HCT116 (cell line): ENCODE measurements at regions not wholly inside any gene's neighbourhood (a gene's known extent, or its start where the extent isn't known, plus 50 kb on each side); places are given as distances from the start of the nearest gene placed in this dataset.

Experiments
- ATAC-seq: fragments of 200-7000 bp; cut with Tn5 transposase; 2 replicates; pipeline ENCODE4 v1.9.1; 2020; ENCODE audit warnings: mild to moderate bottlenecking, moderate library complexity
- BruUV-seq: library from RNA; stranded (reverse); fragments of 400-500 nt; replicated peaks from 2 replicates; lab custom pipeline; 2021; lab: Mats Ljungman, UMichigan
- CTCF ChIA-PET: fragments of 300-600 bp; sonication (Branson Sonifier 250); formaldehyde crosslinking; loops from one replicate; lab custom pipeline; 2021; ENCODE audit warnings: antibody characterized with exemption; lab: Charles Lee
- POLR2A ChIA-PET: fragments of 300-600, 350-600 bp; sonication (Branson Sonifier 250); formaldehyde crosslinking; loops from one replicate; lab custom pipeline; 2021; ENCODE audit warnings: antibody characterized with exemption; lab: Charles Lee
- RAD21 ChIA-PET, 2 experiments: fragments of 300-600 bp; sonication (Branson Sonifier 250); formaldehyde crosslinking; loops; one replicate each; lab custom pipeline; 2023; ENCODE audit warnings: low total read pairs in 2 of 2; ENCODE audit not compliant: uncharacterized antibody in 2 of 2, unreplicated experiment in 2 of 2, low non-redundant PET in 1 of 2; lab: Charles Lee
- DNase-seq: peaks from one replicate; pipeline ENCODE4 v3.0.0-alpha.2; 2010; ENCODE audit warnings: low read depth, low spot score
- H2AFZ ChIP-seq: fragments of 200-600 bp; shearing (Covaris generic), sonication (generic); 2 replicates; pipeline ENCODE4 v1.6.1; 2017; ENCODE audit warnings: low read depth, mixed run types, mixed read lengths, antibody characterized with exemption, low read length; ENCODE audit not compliant: poor library complexity, severe bottlenecking
- H3K27ac ChIP-seq: 2 replicates; pipeline ENCODE4 v1.5.1; 2012; ENCODE audit warnings: low read depth, low read length
- H3K27me3 ChIP-seq: fragments of 200-600 bp; sonication (generic); 2 replicates; pipeline ENCODE4 v1.6.1; 2016; ENCODE audit warnings: mixed run types, low read length, mixed read lengths; ENCODE audit not compliant: insufficient read depth
- H3K36me3 ChIP-seq, 2 experiments: fragments of 200-500 bp in 1 of 2; fragments of 200-600 bp in 1 of 2; sonication (Bioruptor generic) in 1 of 2; sonication (generic) in 1 of 2; 2 replicates each; pipeline versions ENCODE4 v1.5.1 to v1.6.1; 2014 to 2016; ENCODE audit warnings: low read length in 2 of 2, inconsistent platforms in 1 of 2, mixed read lengths in 1 of 2, mixed run types in 1 of 2; ENCODE audit not compliant: insufficient read depth in 2 of 2, control insufficient read depth in 1 of 2
- H3K4me1 ChIP-seq, 2 experiments: fragments of 200-600 bp in 1 of 2; sonication (generic) in 1 of 2; 2 replicates each; pipeline versions ENCODE4 v1.5.1 to v1.6.1; 2012 to 2017; ENCODE audit warnings: low read length in 2 of 2, inconsistent platforms in 1 of 2, mild to moderate bottlenecking in 1 of 2, mixed read lengths in 1 of 2, mixed run types in 1 of 2, moderate library complexity in 1 of 2; ENCODE audit not compliant: insufficient read depth in 2 of 2, control insufficient read depth in 1 of 2
- H3K4me2 ChIP-seq: fragments of 200-600 bp; sonication (generic); 2 replicates; pipeline ENCODE4 v1.6.1; 2017; ENCODE audit warnings: mixed run types, low read length, mixed read lengths
- H3K4me3 ChIP-seq, 2 experiments: fragments of 200-600 bp in 1 of 2; sonication (generic) in 1 of 2; replicated peaks in 1 of 2; 2 replicates each; pipeline ENCODE4 v1.5.1; 2011 to 2016; ENCODE audit warnings: low read length in 2 of 2, control low read depth in 1 of 2, low read depth in 1 of 2, mild to moderate bottlenecking in 1 of 2, mixed read lengths in 1 of 2, mixed run types in 1 of 2
- H3K79me2 ChIP-seq: fragments of 200-600 bp; sonication (generic); 2 replicates; pipeline ENCODE4 v1.6.1; 2017; ENCODE audit warnings: mild to moderate bottlenecking, mixed run types, low read length, moderate library complexity, mixed read lengths; ENCODE audit not compliant: insufficient read depth
- H3K9ac ChIP-seq: fragments of 200-600 bp; sonication (generic); 2 replicates; pipeline ENCODE4 v1.6.1; 2016; ENCODE audit warnings: low read length, mixed read lengths
- H3K9me2 ChIP-seq: fragments of 200-600 bp; sonication (generic), shearing (Covaris generic); 2 replicates; pipeline ENCODE4 v1.6.1; 2017; ENCODE audit warnings: mixed run types, mild to moderate bottlenecking, moderate library complexity; ENCODE audit not compliant: insufficient read depth
- H3K9me3 ChIP-seq, 2 experiments: fragments of 200-500 bp in 1 of 2; fragments of 200-600 bp in 1 of 2; sonication (Bioruptor generic) in 1 of 2; sonication (generic) in 1 of 2; 2 replicates each; pipeline ENCODE4 v1.6.1; 2014 to 2017; ENCODE audit warnings: low read length in 2 of 2, mixed read lengths in 2 of 2, inconsistent platforms in 1 of 2, low read depth in 1 of 2, mild to moderate bottlenecking in 1 of 2, mixed run types in 1 of 2, moderate library complexity in 1 of 2; ENCODE audit not compliant: control insufficient read depth in 1 of 2, insufficient read depth in 1 of 2
- H4K20me1 ChIP-seq: fragments of 200-600 bp; sonication (generic), shearing (Covaris generic); 2 replicates; pipeline ENCODE4 v1.6.1; 2017; ENCODE audit warnings: mixed run types, mild to moderate bottlenecking, moderate library complexity; ENCODE audit not compliant: insufficient read depth
- CBX3 ChIP-seq: IDR thresholded peaks from 2 replicates; pipeline ENCODE4 v1.6.1; 2012; ENCODE audit warnings: low read depth
- CEBPB ChIP-seq: IDR thresholded peaks from 2 replicates; pipeline ENCODE4 v1.6.1; 2012; ENCODE audit warnings: low read depth
- EGR1 ChIP-seq: IDR thresholded peaks from 2 replicates; pipeline ENCODE4 v1.6.1; 2012; ENCODE audit warnings: low read depth
- EZH2 ChIP-seq: fragments of 200-600 bp; sonication (generic); IDR thresholded peaks from 2 replicates; pipeline ENCODE4 v1.6.1; 2017; ENCODE audit warnings: antibody characterized with exemption, mixed run types
- FOSL1 ChIP-seq: IDR thresholded peaks from 2 replicates; pipeline ENCODE4 v1.6.1; 2012; ENCODE audit warnings: low read depth
- JUND ChIP-seq: IDR thresholded peaks from 2 replicates; pipeline ENCODE4 v1.6.1; 2012
- POLR2A ChIP-seq: IDR thresholded peaks from 2 replicates; pipeline ENCODE4 v1.7.0; 2011; ENCODE audit warnings: borderline replicate concordance; ENCODE audit not compliant: insufficient read depth, insufficient read length; ENCODE audit errors: extremely low read depth
- RAD21 ChIP-seq: IDR thresholded peaks from 2 replicates; pipeline ENCODE4 v1.6.1; 2012; ENCODE audit warnings: low read depth, mild to moderate bottlenecking
- SIN3A ChIP-seq: IDR thresholded peaks from 2 replicates; pipeline ENCODE4 v1.6.1; 2012; ENCODE audit warnings: low read depth
- SP1 ChIP-seq: IDR thresholded peaks from 2 replicates; pipeline ENCODE4 v1.6.1; 2012; ENCODE audit warnings: low read depth
- SRF ChIP-seq: IDR thresholded peaks from 2 replicates; pipeline ENCODE4 v1.6.1; 2012; ENCODE audit warnings: low read depth
- TCF7L2 ChIP-seq: IDR thresholded peaks from 2 replicates; pipeline ENCODE4 v1.7.0; 2011; ENCODE audit warnings: borderline replicate concordance, inconsistent platforms; ENCODE audit not compliant: insufficient read depth, insufficient read length; ENCODE audit errors: extremely low read depth
- YY1 ChIP-seq: IDR thresholded peaks from 2 replicates; pipeline ENCODE4 v1.6.1; 2011; ENCODE audit warnings: low read length, low read depth, moderate library complexity, mild to moderate bottlenecking; ENCODE audit not compliant: insufficient replicate concordance; ENCODE audit errors: extremely low read depth
- ZFX ChIP-seq: fragments of 450-650 bp; IDR thresholded peaks from 2 replicates; pipeline ENCODE4 v1.6.1; 2017
- ZNF274 ChIP-seq: fragments of 200-500 bp; sonication (Bioruptor generic); IDR thresholded peaks from 2 replicates; pipeline ENCODE4 v1.6.1; 2014; ENCODE audit warnings: mild to moderate bottlenecking, low read depth, low read length, inconsistent platforms
- intact Hi-C: fragments of 100-400 bp; cut with micrococcal nuclease; formaldehyde crosslinking; loops from 2 replicates; pipeline ENCODE4 v1.10.0; 2022
- TF ChIP-seq, protein P1 (sequence below): IDR thresholded peaks from 2 replicates; pipeline ENCODE4 v1.6.1; 2011; ENCODE audit warnings: mild to moderate bottlenecking, low read length, moderate library complexity; ENCODE audit not compliant: insufficient replicate concordance; ENCODE audit errors: extremely low read depth
- TF ChIP-seq, protein P2 (sequence below): IDR thresholded peaks from 2 replicates; pipeline ENCODE4 v1.6.1; 2012

DNA sequence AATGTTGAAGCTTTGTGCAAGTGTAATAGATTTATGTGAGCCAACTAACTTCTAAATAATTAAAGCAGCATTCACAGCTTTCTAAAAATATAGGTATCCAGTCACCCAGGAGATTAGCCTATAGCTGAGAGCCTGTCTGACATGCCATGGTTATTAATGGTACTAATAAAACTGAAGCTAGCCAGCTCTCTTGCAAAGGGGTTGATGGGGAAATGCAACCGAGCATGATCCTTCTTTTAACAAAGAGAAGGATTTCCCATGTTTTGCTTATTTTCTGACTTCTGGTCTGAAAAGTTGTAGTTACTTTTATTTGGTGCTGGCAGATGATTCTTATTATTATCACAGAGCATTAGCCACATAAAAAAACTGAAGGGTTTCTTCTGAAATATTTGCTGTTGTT is 488.7 kb upstream of the CYLC2 start:
- Histone ChIP-seq H3K27me3 (no peaks in the 10 kb centered on the region), H3K9ac (no peak overlapping the region), H3K9me3 (peaks cover 0 to 6% of the 10 kb centered on the region in 2 experiments; a peak in 2 of 4 replicates), H3K36me3 (no peaks in the 10 kb centered on the region), H3K9me2 (no peaks in the 10 kb centered on the region), H3K4me1 (no peaks in the 10 kb centered on the region), H2AFZ (no peak overlapping the region), H3K27ac (no peak overlapping the region), H3K79me2 (no peaks in the 10 kb centered on the region), H3K4me2 (no peak overlapping the region), H3K4me3 (no peak overlapping the region), H4K20me1 (no peaks in the 10 kb centered on the region)
- BruUV-seq = no TSS peak
- no peak for ATAC-seq
- TF ChIP-seq TCF7L2 = no peak
- no peak for TF ChIP-seq POLR2A
- no peak for TF ChIP-seq FOSL1
- TF ChIP-seq, protein P1, sequence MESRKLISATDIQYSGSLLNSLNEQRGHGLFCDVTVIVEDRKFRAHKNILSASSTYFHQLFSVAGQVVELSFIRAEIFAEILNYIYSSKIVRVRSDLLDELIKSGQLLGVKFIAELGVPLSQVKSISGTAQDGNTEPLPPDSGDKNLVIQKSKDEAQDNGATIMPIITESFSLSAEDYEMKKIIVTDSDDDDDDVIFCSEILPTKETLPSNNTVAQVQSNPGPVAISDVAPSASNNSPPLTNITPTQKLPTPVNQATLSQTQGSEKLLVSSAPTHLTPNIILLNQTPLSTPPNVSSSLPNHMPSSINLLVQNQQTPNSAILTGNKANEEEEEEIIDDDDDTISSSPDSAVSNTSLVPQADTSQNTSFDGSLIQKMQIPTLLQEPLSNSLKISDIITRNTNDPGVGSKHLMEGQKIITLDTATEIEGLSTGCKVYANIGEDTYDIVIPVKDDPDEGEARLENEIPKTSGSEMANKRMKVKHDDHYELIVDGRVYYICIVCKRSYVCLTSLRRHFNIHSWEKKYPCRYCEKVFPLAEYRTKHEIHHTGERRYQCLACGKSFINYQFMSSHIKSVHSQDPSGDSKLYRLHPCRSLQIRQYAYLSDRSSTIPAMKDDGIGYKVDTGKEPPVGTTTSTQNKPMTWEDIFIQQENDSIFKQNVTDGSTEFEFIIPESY = no peak
- no peak for TF ChIP-seq EGR1
- no peak for TF ChIP-seq JUND
- no peak for TF ChIP-seq CBX3
- no peak for TF ChIP-seq ZNF274
- TF ChIP-seq EZH2 = no peak
- no peak for TF ChIP-seq SP1
- TF ChIP-seq CEBPB = no peak
- TF ChIP-seq SIN3A = no peak
- TF ChIP-seq SRF = no peak
- TF ChIP-seq, protein P2, sequence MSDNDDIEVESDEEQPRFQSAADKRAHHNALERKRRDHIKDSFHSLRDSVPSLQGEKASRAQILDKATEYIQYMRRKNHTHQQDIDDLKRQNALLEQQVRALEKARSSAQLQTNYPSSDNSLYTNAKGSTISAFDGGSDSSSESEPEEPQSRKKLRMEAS = no peak
- no peak for TF ChIP-seq YY1
- no peak for TF ChIP-seq ZFX
- no peak for TF ChIP-seq RAD21
- RAD21 ChIA-PET = no interaction called here
- no peak for DNase-seq
- intact Hi-C loops = no loop called here
- POLR2A ChIA-PET = no interaction called here
- CTCF ChIA-PET = no interaction called here
